ENCODE measurements at regions not wholly inside any gene's neighbourhood (a gene's known extent, or its start where the extent isn't known, plus 50 kb on each side); places are given as distances from the start of the nearest gene placed in this dataset.

GRCh38 chr10:91352760-91353159, 57.4 kb upstream of the HECTD2 start:
- H3K4me3 ChIP-seq, result no peak overlapping the region
- intact Hi-C loops (cut with DNase I), result no loop called here
- peaks cover 0 to 10% of the 10 kb centered on the region in 2 donors for H3K4me1 ChIP-seq
- TF ChIP-seq CTCF (IDR thresholded peaks at IDR 0.05), result no peak
- no peak overlapping the region for H3K27ac ChIP-seq
- no peaks in the 10 kb centered on the region for H3K9me3 ChIP-seq
- DNase-seq (no peak), ATAC-seq (no peak)
- no peaks in the 10 kb centered on the region for H3K27me3 ChIP-seq
- no peaks in the 10 kb centered on the region for H3K36me3 ChIP-seq

GRCh38 chr10:91354166-91355075, 55.7 kb upstream of the HECTD2 start:
- Histone ChIP-seq H3K4me3 (no peak overlapping the region), H3K4me1 (peaks cover 0 to 5% of the 10 kb centered on the region in 2 donors), H3K36me3 (no peaks in the 10 kb centered on the region), H3K27me3 (no peaks in the 10 kb centered on the region), H3K27ac (no peak overlapping the region), H3K9me3 (no peaks in the 10 kb centered on the region)
- intact Hi-C loops (cut with DNase I), result no loop called here
- no peak for TF ChIP-seq CTCF (IDR thresholded peaks at IDR 0.05)
- no peak for DNase-seq
- no peak for ATAC-seq

- no peak for ATAC-seq
Measured at GRCh38 chr10:91355998-91356397, 54.1 kb upstream of the HECTD2 start.

GRCh38 chr10:91357497-91357896, 52.6 kb upstream of the HECTD2 start:
- intact Hi-C loops (cut with DNase I), result no loop called here
- no peak for DNase-seq

More at GRCh38 chr10:91355998-91356397, 54.1 kb upstream of the HECTD2 start:
- no peak for DNase-seq
- H3K27ac ChIP-seq, result no peak overlapping the region
- H3K4me1 ChIP-seq, result no peaks in the 10 kb centered on the region
- no peaks in the 10 kb centered on the region for H3K9me3 ChIP-seq
- H3K4me3 ChIP-seq, result no peak overlapping the region
- no peaks in the 10 kb centered on the region for H3K27me3 ChIP-seq
- H3K36me3 ChIP-seq, result no peaks in the 10 kb centered on the region
- TF ChIP-seq CTCF (IDR thresholded peaks at IDR 0.05), result no peak
- intact Hi-C loops (cut with DNase I), result no loop called here

More at GRCh38 chr10:91357497-91357896, 52.6 kb upstream of the HECTD2 start:
- Histone ChIP-seq H3K4me3 (no peak overlapping the region), H3K27ac (no peak overlapping the region), H3K9me3 (no peaks in the 10 kb centered on the region), H3K27me3 (no peaks in the 10 kb centered on the region), H3K36me3 (no peaks in the 10 kb centered on the region), H3K4me1 (no peaks in the 10 kb centered on the region)
- no peak for TF ChIP-seq CTCF (IDR thresholded peaks at IDR 0.05)
- no peak for ATAC-seq

Measured in left lung (tissue), 4 donors.